ENCODE measurements at regions not wholly inside any gene's neighbourhood (a gene's known extent, or its start where the extent isn't known, plus 50 kb on each side); places are given as distances from the start of the nearest gene placed in this dataset.
A peak's percentile ranks its signal among the peaks of the same experiment; 100 is the strongest.

GRCh38 chr2:241947401-241947800 lies 77.9 kb downstream of the RTP5 start:
- Histone ChIP-seq H3K4me1 (ENCODE audit: insufficient read depth) (peaks cover 3% of the 10 kb centered on the region), H3K9me3 (ENCODE audit: low read depth) (no peaks in the 10 kb centered on the region), H3K27ac (no peak overlapping the region), H4K20me1 (ENCODE audit: insufficient read depth, poor library complexity, severe bottlenecking) (no peaks in the 10 kb centered on the region), H3K36me3 (replicated peaks; ENCODE audit: insufficient read depth, low read depth) (no peaks in the 10 kb centered on the region), H3K4me2 (peak overlapping the region; percentile 37), H3K27me3 (no peaks in the 10 kb centered on the region), H3K79me2 (no peaks in the 10 kb centered on the region), H3K4me3 (no peak overlapping the region), H3K9me2 (replicated peaks; ENCODE audit: insufficient read depth) (no peaks in the 10 kb centered on the region), H2AFZ (no peak overlapping the region)
- TF ChIP-seq EZH2phosphoT487 (IDR thresholded peaks at IDR 0.05; ENCODE audit: low read depth, severe bottlenecking, unreplicated experiment) (no peak), CTCF (IDR thresholded peaks at IDR 0.05; ENCODE audit: poor library complexity) (no peak), EZH2 (IDR thresholded peaks at IDR 0.05; ENCODE audit: borderline replicate concordance) (no peak)
- 85% methylated on average over 21 of the region's 21 CpGs for WGBS (ENCODE audit: low lambda C conversion rate, missing lambda C conversion rate)
- no peak for DNase-seq (ENCODE audit: low spot score)

- no peak for TF ChIP-seq EZH2 (IDR thresholded peaks at IDR 0.05; ENCODE audit: borderline replicate concordance)
- TF ChIP-seq CTCF (IDR thresholded peaks at IDR 0.05; ENCODE audit: poor library complexity) = no peak
- no peak for TF ChIP-seq EZH2phosphoT487 (IDR thresholded peaks at IDR 0.05; ENCODE audit: low read depth, severe bottlenecking, unreplicated experiment)
- Histone ChIP-seq H3K4me3 (no peak overlapping the region), H3K27ac (no peak overlapping the region), H3K4me1 (ENCODE audit: insufficient read depth) (peaks cover 3% of the 10 kb centered on the region), H3K9me2 (replicated peaks; ENCODE audit: insufficient read depth) (no peaks in the 10 kb centered on the region), H3K27me3 (no peaks in the 10 kb centered on the region), H3K9me3 (ENCODE audit: low read depth) (no peaks in the 10 kb centered on the region), H4K20me1 (ENCODE audit: insufficient read depth, poor library complexity, severe bottlenecking) (no peaks in the 10 kb centered on the region), H3K79me2 (no peaks in the 10 kb centered on the region), H3K4me2 (no peak overlapping the region), H2AFZ (no peak overlapping the region), H3K36me3 (replicated peaks; ENCODE audit: insufficient read depth, low read depth) (no peaks in the 10 kb centered on the region)
- WGBS (ENCODE audit: low lambda C conversion rate, missing lambda C conversion rate) = 96% methylated on average over 19 of the region's 19 CpGs
- DNase-seq (ENCODE audit: low spot score) = no peak
These were observed 78.3 kb downstream of the RTP5 start for GRCh38 chr2:241947876-241948275.

GRCh38 chr2:241948299-241948897 lies 78.9 kb downstream of the RTP5 start:
- TF ChIP-seq EZH2 (IDR thresholded peaks at IDR 0.05; ENCODE audit: borderline replicate concordance) (no peak), EZH2phosphoT487 (IDR thresholded peaks at IDR 0.05; ENCODE audit: low read depth, severe bottlenecking, unreplicated experiment) (no peak), CTCF (IDR thresholded peaks at IDR 0.05; ENCODE audit: poor library complexity) (no peak)
- Histone ChIP-seq H3K36me3 (replicated peaks; ENCODE audit: insufficient read depth, low read depth) (no peaks in the 10 kb centered on the region), H3K4me2 (no peak overlapping the region), H3K9me2 (replicated peaks; ENCODE audit: insufficient read depth) (no peaks in the 10 kb centered on the region), H3K9me3 (ENCODE audit: low read depth) (no peaks in the 10 kb centered on the region), H3K79me2 (no peaks in the 10 kb centered on the region), H2AFZ (no peak overlapping the region), H3K27me3 (no peaks in the 10 kb centered on the region), H4K20me1 (ENCODE audit: insufficient read depth, poor library complexity, severe bottlenecking) (no peaks in the 10 kb centered on the region), H3K4me3 (no peak overlapping the region), H3K4me1 (ENCODE audit: insufficient read depth) (peaks cover 3% of the 10 kb centered on the region), H3K27ac (no peak overlapping the region)
- no peak for DNase-seq (ENCODE audit: low spot score)
- 90% methylated on average over 7 of the region's 8 CpGs for WGBS (ENCODE audit: low lambda C conversion rate, missing lambda C conversion rate)
